HG02981 (cell line): ENCODE measurements at regions not wholly inside any gene's neighbourhood (a gene's known extent, or its start where the extent isn't known, plus 50 kb on each side); places are given as distances from the start of the nearest gene placed in this dataset.

ENCODE experiments used
- ATAC-seq: cut with Tn5 transposase; IDR thresholded peaks from one replicate; pipeline ENCODE4 v1.9.1; 2021; ENCODE audit warnings: mild to moderate bottlenecking, moderate library complexity; ENCODE audit not compliant: unreplicated experiment

DNA sequence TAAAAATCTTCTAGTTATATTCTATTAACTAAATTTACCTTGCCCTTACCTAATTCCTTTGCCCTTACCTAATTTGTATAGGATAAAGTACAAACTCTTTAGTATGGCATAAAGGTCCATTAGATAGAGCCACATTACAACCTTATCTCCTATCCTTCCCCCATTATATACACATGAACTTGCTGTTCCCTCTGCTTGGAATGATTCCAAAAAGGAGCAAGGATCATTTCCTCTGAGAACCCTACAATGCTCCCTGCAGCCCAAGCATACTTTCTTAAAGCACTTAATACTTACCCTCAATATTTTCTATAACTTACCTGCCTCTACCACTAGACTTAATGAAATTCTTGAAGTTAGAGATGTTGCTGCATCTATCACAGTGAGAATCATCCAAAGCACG, 118.9 kb upstream of the CCDC54 start:
- ATAC-seq = no peak

DNA sequence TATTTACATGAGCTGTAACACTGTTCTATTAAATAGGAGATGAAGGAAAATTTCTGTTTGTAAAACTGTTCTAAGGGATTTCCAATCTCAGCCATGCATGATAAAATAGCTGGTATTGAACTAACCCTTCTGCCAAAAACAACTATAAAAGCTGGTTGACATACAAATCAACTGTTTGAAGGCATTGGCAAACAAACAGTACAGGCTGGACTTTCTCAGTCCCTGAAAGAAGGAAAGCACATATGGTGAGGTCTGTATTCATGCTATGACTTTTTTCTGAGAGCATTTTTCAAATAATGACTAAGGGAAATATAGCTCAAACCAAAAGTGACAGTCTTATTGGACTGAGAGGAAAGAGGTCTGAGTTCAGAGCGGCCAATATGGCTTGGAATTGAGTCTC, 117.0 kb upstream of the CCDC54 start:
- ATAC-seq = no peak

DNA sequence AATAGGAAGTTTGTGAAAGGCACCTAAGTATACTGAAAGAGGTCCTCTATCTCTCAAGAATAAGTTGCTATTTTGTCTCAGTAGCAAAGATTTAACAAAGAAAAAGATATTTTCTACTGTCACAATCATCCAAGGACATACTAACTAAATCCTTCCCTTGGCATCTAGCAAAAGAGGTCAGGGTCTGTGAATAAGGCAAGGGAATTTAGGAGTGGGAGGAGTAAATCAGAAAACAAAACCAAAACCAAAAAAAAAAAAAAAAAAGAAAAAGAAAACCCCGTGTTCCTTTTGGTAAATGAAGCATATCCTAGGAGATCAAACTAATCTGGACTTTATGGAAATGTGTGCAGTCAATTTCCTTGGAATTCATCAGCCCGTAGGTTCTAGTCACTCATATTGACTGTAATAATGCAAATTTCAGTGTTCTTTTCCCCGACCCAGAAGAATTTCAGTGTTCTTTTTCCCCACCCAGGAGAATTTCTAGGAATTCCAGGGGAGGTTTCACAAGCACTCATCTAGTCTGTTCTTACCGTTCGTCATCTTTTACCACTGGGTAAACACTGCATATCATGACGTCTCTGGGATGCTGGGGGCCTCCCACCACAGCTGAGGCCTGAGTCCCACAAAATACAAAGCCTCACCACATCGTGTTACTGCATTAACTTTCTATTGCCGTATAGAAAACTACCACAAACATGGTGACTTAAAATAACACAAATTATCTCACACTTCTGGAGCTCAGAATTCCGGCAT, 113.8 kb upstream of the CCDC54 start:
- no peak for ATAC-seq

DNA sequence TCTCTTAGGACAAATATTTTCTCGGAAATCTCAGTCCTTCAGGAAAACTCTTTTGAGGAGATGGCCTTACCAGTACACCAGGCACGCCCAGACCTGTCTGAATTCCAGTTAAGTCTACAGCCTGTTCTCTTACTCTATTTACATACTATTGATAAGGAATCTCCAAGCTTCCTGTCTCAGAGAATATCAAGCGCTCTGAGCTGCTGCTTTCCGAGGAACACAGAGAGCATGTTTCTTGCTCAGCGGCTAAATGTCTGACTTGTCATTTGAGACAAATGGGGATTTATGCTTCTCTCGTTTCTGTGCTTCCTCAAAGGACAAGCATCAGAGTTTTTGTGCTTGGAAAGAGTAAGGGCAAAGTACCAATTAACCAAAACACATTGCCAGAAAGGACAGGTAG, 112.4 kb upstream of the CCDC54 start:
- ATAC-seq = no peak

DNA sequence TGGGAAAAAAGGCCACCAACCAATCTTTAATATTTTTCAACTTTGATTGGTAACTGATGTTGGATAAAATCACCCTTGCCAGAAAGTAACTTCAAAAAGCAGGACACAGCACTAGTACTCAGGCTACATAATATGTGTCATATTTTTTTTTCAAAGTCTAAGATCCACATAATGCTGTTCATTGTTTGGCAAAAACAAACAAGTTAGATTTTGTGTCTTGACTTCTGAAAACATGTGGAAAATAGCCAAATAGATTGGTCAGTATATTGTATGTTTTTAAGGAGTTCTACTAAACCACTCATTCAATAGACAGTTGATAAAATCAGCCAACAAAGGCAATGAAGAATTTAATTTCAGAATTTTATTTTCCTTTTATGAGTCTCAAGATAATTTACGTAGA, 111.7 kb upstream of the CCDC54 start:
- no peak for ATAC-seq

DNA sequence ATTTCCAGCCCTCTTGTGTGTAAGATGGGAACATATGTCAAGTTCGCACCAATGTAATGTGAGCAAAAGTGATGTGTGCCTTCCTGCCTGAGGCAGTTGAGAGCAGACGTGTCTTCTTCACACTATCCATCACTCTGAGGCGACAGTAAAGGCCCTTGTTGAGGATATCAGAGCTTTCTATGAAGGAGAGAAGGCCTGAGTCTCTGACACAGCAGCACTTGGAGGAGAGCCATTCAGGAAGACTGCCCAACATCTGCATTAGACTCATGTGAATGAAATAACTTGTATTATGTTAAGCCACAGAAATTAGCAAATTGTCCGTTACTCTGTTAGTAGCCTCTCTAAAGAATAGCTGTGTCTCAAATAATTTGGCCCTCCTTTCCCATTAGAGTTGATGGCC, 108.8 kb upstream of the CCDC54 start:
- ATAC-seq = no peak

DNA sequence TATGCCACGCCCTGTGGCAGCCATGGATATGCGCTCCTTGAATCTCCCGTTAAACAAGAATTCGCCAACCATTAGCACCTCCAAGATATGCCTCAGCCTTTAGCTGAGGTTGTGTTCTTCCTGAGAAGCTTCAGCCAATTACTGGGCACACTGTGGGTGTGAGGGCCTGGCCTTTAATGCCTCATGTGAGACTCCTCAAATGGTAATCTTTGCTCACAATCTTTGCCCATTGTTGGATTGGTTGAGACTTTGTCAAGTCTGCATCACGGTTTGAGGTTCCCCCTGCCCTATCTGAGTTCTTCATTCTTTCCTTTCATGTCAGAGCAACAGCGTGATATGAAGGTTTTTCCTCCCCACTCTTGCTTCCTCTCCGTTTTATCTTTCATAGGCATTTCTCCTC, 108.1 kb upstream of the CCDC54 start:
- no peak for ATAC-seq

DNA sequence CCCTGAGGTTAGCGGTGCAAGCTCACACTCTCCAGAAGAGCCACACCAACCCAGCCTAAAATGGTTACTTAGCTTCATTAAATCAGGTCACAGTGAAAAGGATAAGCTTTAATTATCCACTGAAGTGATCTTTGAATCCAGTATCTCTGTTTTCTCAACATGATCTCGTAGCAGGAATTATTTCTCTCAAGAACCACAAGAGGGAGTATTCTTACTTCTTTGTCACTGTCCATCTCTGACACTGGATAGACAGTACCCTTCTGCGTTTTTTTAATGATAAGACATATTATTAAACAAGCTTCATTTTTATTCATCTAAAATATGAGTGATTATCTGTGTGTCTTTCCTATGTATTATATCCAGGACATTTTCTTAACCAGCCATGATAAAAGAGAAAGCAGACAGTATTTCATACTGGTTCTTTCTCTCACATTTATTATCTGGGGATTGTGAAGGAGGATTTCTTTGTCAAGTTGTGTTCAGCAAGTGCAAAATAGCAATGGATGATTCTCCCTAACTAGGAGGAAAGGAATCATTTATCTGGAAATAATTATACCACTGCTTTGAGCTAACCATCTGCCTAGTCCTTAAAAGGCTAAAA, 105.4 kb upstream of the CCDC54 start:
- ATAC-seq = no peak

DNA sequence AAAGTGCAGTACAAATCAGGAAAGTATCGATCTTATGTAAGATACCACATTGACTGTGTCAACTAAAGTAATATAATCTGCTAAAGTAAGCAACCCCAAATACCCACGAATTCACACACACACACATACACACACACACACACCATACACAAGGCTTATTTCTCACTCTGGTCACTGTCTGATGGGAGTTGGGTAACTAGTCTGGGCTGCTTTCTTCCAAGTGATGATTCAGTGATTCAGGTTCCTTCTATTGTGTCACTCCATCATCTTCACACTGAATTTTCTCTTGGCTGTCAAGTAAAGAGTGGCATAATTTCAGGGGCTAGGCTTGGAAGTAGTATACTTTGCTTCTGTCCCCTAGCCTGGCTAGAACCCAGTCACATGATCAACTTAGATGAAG, 104.8 kb upstream of the CCDC54 start:
- ATAC-seq = no peak

DNA sequence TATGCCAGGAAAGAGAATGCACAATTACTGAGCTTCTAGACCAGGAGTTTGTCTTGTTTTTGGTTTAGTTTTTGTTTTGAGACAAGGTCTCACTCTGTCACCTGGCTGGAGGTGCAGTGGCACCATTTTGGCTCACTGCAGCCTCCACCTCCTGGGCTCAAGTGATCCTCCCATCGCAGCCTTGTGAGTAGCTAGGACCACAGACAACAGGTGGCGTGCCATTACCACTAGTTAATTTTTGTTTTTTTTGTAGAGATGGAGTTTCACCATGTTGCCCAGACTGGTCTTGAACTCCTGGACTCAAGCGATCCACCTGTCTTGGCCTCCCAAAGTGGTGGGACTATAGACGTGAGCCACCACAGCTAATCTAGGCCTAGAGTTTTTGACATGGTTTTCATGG, 104.4 kb upstream of the CCDC54 start:
- no peak for ATAC-seq

DNA sequence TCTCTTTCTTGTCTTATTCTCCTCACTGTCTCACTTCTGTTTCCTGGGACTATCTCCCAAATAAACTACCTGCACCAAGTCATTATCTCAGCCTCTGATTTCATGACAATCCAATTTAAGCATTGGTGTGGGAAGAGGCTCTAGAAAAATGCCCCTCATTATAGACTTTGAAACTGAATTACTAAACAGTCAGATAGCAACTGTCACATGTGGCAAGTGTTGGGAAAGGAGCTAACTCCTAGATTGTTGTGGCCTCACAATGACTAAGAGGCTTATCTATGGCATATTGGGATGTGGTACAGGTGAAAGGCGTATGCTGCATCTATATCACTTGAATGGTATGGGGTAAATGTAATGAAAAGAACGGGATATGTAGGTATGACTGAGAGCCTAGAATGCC, 103.5 kb upstream of the CCDC54 start:
- ATAC-seq = no peak

DNA sequence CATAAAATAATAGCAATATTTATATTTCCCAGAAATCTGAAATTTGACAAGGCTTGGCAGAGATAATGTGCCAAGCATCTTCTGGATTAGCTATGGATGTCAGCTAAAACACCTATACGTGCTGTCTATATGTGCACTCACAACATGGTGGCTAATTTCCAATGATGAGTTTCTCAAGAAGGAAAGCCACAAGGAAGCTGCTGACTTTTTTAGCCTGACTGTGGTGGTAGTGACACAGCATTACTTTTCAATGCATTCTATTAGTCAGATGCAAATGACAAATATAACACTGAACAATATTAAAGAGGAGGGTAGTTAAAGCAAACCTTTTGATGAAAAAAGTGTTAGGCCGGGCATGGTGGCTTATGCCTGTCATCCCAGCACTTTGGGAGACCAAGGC, 101.7 kb upstream of the CCDC54 start:
- ATAC-seq = no peak

DNA sequence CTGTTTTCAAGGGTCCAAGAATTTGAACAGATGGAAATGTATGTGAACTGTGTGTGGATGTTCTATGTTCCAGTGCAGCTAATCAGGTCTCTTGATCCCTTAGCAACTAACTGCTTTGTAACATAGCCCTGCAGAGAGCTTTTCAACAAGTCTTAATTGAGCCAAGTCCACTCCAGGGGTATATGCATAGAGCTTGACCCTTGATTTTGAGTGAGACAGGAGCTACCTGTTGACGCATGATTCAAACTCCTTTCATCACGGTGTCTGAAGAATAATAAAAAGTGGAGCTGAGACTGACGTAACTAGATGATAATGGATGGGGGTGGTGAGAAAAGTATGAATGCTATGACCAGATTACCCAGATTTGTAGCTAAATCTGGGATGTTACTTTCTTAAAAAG, 93.3 kb upstream of the CCDC54 start:
- ATAC-seq = no peak

DNA sequence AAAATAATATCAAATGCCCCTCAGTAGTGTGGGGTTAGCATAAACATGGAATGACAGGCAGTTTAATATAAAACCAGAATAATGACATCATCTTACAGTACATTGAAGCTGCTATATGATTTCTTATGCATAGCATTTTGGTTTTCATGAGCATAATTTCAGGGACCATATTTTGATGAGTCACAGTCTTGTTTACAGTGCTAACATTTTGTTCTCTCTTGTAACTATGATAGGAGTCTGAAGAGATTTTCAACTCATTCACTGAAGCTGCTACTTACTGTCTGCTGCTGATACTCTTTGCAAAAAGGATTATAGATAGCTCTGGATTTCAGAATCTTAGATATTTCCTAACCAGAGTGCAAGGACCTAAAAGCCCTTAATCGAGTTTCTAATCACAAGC, 92.6 kb upstream of the CCDC54 start:
- ATAC-seq = no peak

DNA sequence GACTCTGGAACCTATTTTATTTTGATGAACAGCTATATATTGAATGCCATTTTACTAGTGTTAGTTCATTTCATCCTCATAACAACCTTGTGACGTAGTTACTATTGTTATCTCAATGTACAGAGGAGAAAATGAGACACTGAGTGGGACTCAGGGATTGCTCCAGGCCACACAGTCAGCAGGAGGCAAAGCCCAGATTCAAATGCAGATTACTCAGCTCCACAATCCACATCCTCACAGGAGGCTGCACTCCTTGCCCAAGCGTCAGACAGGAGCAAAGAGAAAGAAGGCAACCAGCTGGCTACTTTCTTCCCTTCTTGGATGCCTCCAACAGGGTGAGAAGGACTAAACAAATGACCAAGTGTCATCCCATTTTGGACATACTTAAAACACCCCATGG, 92.0 kb upstream of the CCDC54 start:
- ATAC-seq = no peak

DNA sequence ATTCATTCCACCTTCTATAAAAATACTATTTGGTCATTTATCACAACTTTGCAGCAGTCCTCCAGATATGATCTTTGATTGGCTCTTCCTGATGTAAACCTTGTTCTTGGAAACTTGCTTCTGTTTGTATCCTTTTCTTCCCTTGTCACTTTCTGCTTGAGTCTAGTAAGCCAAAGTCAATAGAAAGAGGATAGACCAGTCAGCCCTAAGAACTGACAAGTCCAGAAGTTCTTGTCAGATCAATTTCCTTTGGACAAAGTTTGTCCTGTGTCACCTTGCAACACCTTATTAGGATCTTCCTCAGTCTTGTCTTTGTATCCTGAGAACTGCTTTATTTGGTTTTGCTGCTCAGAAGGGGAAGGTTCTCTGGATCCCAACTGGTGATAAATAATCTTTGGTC, 87.9 kb upstream of the CCDC54 start:
- ATAC-seq = no peak

DNA sequence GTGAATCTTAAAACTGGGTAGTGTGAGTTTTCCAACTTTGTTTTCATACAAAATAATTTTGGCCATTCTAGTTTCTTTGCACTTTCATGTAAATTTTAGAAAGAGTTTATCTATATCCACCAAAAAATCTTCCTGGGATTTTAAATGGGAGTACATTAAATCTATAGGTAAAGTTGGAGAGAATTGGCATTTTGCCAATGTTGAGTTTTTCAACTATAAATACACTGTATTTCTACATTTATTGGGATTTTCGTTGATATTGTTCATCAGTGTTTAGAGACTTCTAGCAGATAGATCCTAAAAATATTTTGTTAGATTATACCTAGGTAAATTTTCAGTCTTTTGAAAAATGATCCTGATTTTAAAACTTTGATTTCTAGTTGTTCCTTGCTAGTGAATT, 83.1 kb upstream of the CCDC54 start:
- no peak for ATAC-seq

DNA sequence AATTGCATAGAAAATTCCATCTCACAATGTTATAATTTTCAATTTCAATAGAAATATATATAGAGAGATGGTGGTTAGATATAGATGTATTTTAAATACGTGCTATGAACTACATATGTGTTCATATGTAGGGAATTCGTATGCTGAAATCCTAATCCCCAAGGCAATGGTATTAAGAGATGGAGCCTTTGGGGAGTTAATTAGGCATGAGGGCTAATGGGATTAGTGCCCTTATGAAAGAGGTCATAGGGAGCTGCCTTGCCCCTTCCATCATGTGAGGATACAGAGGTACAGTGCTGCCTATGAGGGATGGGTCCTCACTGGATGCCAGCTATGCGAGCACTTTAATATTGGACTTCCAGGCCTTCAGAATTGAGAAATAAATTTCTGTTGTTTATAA, 79.6 kb upstream of the CCDC54 start:
- no peak for ATAC-seq

DNA sequence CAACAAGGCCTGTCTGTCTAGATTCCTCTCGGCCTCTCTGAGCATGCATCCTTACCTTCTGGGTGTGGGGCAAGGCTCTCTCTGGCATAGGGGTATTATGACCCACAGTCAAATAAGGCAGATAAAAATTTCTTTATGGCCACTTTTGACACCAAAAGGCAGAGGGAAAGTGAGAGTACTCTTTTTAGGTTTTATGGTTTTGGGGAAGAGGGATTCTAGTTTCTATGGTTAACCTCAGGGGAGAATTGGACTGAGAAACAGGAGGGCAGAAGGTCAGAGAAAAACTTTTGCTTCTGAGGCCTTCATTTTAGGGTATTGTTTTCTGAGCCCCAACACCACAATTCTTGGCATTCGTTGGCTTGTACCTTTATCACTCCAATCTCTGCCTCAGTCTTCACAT, 70.0 kb upstream of the CCDC54 start:
- no peak for ATAC-seq

DNA sequence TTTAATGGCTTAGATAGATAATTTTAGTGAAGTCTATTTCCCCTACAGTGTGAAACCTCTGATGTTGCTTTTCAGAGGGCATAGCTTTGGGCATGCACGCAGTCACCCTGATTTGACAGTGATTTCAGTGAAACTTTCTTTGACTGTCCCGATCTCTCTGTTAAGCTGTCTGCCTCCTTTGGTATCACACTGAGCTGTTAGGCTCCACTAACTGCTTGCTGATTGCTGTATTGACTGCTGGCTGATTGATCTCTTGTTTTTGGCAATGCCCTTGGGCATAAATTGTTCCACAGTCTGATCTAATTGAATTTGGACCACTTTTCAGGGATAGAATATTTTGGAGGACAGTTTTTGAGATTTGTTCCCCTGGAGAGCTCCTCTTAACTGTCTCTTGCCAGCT, 68.5 kb upstream of the CCDC54 start:
- ATAC-seq = no peak

DNA sequence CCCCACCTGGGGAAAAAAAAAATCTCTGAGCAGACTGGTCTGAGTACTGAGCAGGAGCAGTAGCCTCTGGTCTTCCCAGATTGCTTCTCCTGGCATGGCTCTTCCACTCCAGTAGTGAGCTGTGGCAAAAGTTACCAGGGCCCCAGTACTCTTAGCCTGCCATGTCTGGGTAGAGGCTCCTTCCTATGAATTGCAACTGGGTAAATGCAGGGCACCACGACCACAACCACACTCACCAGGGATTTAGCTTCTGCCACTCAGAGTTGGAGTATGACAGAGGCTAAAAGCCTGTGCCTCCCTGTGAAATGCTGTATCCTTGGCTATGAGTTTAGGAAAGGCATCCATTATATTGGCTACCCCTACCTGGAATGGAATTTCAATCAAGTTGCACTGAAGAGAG, 67.9 kb upstream of the CCDC54 start:
- no peak for ATAC-seq

DNA sequence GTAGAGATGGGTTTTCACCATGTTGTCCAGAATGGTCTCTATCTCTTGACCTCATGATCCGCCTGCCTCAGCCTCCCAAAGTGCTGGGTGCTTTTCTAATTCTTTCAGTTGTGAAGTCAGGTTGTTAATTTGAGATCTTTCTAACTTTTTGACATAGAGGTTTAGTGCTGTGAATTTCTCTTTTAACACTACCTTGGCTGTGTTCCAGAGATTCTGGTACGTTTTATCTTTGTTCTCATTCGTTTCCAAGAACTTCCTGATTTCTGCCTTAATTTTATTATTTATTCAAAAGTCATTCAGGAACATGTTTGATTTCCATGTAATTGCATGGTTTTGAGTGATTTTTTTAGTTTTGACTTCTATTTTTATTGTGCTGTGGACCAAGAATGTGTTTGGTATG, 63.5 kb upstream of the CCDC54 start:
- no peak for ATAC-seq

DNA sequence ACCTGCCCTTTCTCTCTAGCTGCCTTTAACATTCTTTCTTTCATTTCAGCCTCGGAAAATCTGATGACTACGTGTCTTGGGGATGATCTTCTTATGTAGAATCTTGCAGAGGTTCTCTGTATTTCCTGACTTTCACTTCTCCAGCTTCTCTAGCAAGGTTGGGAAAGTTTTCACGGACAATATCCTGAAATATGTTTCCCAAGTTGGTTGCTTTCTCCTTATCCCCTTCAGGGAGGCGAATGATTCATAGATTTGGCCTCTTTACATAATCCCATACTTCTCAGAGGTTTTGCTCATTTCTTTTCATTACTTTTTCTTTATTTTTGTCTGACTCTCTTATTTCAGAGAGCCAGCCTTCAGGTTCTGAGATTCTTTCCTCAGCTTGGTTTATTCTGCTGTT, 62.1 kb upstream of the CCDC54 start:
- ATAC-seq = no peak
